Stimulated activated CD4-positive, alpha-beta T cell treated with anti-CD3 and anti-CD28 coated beads, TNF-alpha, amount 100 ng/mL, for 24 hours (primary cell): ENCODE measurements at regions not wholly inside any gene's neighbourhood (a gene's known extent, or its start where the extent isn't known, plus 50 kb on each side); places are given as distances from the start of the nearest gene placed in this dataset.
"Not testable (repeated sequence)": the region's sequence is repeated elsewhere in the genome, so short reads cannot be mapped to it uniquely, and the experiment has no call there.

Experiments
- DNase-seq, 3 experiments: peaks; one replicate each; pipeline ENCODE4 v3.0.0-alpha.2; 2020; ENCODE audit warnings: low read depth in 3 of 3

DNA sequence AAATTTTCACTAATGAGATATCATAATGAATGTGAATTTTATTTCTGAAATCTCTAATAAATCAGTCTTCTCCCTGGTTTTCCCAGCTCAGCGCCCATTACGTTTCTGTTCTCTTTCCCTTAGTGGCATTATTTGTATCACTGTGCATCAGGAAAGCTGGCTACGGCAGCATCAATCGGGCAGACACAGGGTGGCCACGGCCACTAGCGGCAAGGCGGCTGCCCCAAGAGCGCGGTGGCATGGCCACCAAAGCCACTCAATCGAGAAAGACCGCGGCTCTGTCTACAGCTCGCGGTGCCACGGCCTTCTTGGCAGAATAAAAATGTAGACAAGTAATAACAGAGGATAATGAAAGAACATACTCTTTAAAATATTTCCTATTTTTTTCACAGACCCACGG is 168.0 kb downstream of the RPIA start:
- no peak for DNase-seq

DNA sequence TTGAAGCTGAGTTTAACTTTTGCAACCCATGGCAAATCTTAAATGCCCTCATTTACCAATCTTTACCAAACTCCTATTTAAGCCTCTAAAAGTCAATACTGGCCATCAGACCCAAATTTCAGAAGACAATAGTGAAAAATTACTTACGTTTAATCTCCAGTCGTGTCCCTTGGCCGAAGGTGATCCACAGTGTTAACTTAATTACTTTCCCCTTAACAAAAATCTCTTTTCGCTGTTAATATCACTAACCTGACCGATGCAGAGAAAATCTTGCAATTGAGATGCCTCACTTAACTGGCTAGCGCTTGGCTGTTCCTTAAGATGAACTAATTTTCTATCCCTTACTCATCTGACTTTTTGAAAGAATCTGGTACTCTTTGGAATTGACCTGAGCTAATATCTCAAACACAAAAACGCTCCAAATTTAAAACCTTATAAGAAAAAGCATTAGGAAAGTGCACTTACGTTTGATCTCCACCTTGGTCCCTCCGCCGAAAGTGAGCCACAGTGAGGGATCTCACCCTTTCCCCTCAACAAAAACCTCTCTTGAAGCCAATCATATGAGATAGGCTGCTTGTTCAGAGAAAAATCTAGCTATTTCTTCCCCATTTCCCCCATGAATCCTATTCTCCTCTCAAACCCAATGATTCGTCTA is 169.1 kb downstream of the RPIA start:
- DNase-seq, result no peak

- DNase-seq, result no peak
These were observed 174.4 kb downstream of the RPIA start for GRCh38 chr2:88865801-88866371.

DNA sequence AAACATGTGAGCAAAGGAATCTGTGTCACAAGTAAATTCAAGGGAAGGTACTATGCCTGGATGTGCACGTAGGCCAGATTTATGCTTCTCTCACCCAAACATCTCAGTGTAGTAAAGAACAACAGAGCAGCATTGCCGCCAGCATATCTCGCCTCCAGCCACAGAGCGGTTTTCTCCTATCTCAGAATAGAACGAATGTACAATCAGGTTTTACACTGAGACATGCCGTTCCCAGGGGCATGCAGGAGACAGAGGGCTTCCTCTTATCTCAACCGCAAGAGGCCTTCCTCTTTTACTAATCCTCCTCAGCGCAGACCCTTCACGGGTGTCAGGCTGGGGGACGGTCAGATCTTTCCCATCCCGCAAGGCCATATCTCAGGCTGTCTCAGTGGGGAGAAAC is 175.3 kb downstream of the RPIA start:
- DNase-seq, result no peak

DNA sequence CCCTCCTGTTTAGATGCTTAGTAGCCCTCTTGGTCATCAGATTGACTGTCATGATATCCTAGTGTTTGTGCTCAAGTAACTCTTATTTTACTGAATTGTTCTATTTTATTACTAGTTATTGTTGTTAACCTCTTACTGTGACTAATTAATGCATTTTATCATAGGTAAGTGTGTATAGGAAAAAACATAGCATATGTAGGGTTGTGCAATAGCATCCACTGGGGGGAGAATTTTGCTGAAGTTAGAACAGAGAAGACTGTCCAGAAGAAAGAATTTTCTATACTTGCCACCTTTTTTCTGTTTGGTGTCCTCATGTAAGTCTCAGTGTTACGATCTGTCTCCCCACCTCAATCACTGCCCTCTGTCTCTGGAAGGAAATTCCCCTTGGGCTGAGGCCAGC is 177.4 kb downstream of the RPIA start:
- DNase-seq, result no peak

DNA sequence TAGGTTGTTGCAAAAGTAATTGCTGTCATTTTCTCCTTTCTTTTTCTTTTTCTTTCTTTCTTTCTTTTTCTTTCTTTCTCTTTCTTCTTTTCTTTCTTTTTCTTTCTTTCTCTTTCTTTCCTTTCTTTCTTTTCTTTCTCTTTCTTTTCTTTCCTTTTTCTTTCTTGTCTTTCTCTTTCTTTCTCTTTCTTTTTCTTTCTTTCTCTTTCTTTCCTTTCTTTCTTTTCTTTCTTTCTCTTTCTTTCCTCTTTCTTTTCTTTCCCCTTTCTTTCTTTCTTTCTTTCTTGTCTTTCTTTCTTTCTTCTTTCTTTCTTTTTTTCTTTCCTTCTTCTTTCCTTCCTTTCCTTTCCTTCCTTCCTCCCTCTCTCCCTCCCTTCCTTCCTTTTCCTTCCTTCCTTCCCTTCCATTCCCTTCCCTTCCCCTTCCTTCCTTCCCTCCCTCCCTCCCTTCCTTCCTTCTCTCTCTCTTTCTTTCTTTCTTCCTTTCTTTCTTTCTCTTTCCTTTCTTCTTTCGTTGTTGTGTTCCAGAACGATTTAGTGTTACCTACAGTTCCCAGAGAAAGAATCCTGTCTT is 178.9 kb downstream of the RPIA start:
- no peak for DNase-seq

- DNase-seq, result no peak
These were observed 179.9 kb downstream of the RPIA start for GRCh38 chr2:88871336-88871735.

DNA sequence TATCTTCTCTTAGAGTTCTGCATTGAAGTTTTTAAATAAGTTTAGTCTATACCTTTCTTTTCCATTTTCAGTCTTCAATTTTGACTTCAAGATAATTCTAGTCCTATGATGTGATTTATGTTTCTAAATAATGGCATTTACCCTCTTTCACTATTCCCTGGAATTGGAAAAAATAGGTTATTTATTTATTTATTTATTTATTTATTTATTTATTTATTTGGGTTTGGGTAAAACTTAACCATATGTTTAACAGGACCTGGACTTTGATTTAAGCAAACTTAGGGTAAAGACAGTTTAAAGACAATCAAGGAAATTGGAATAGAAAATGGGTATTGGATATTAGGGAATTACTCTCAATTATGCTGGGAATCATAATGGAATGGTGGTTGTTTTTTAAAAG is 182.1 kb downstream of the RPIA start:
- no peak for DNase-seq

DNA sequence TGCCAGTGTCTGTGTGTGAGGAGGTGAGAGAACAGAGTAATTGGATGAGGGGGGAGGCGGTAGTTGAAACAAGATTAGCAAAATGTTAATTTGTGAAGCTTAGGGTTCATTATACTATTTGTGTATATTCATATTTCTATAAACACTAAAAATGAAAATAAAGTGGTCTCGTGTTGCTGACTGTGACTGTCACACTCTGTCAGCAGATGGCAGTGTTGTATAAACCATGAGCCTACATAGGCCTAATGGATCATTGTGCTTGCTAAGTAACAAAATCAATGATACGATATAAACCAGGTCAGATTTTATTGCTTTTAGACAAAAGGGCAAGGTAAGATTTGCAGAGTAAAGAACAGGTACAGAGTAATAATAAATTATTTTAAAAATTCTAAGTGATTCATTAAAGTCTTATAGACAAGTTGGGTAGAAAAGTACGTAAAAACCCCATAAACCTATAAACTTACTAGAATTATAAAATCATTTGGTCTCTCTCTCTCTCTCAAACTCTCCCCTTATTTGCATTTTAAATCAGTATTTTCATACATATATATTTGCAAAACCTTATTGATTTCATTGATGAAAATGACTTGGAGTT is 182.7 kb downstream of the RPIA start:
- DNase-seq, result peak in 2 of 3 experiments; percentile 8 to 27

DNA sequence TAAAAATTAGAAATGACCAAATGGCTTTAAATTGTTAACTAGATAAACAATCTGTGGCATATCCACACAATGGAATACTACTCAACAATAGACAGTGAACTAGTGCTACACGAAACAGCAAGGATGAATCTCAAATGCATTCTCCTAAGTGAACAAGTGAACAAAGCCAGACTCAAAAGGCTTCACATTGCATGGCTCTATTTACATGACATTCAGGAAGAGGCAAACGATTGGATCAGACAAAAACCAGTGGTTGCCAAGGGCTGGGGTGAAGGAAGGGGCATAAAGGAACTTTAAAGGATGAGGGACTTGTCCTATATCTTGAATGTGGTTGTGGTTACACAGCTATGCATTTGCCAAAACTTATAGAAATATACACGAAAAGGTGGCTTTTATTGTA is 184.3 kb downstream of the RPIA start:
- no peak for DNase-seq

GRCh38 chr2:88880441-88880953 is 189.0 kb downstream of the RPIA start:
- no peak for DNase-seq

DNA sequence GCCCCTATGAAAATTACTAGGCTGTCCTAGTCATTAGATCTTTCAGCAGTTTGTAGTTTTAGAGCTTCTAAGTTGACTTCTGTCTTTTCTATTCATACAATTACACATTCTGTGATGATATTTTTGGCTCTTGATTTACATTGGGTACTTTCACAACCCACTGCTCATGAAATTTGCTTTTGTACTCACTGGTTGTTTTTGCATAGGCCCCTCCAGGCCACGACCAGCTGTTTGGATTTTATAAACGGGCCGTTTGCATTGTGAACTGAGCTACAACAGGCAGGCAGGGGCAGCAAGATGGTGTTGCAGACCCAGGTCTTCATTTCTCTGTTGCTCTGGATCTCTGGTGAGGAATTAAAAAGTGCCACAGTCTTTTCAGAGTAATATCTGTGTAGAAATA is 193.8 kb downstream of the RPIA start:
- no peak for DNase-seq

- DNase-seq, result no peak
These were observed 194.4 kb downstream of the RPIA start for GRCh38 chr2:88885679-88886416.

GRCh38 chr2:88887466-88887865 is 196.0 kb downstream of the RPIA start:
- DNase-seq, result not testable (repeated sequence)

- DNase-seq, result no peak
These were observed 200.7 kb downstream of the RPIA start for GRCh38 chr2:88892207-88892606.

GRCh38 chr2:88892788-88893187 is 201.3 kb downstream of the RPIA start:
- DNase-seq, result no peak

GRCh38 chr2:88896971-88897370 is 205.5 kb downstream of the RPIA start:
- no peak for DNase-seq

GRCh38 chr2:88897715-88898114 is 206.2 kb downstream of the RPIA start:
- no peak for DNase-seq

DNA sequence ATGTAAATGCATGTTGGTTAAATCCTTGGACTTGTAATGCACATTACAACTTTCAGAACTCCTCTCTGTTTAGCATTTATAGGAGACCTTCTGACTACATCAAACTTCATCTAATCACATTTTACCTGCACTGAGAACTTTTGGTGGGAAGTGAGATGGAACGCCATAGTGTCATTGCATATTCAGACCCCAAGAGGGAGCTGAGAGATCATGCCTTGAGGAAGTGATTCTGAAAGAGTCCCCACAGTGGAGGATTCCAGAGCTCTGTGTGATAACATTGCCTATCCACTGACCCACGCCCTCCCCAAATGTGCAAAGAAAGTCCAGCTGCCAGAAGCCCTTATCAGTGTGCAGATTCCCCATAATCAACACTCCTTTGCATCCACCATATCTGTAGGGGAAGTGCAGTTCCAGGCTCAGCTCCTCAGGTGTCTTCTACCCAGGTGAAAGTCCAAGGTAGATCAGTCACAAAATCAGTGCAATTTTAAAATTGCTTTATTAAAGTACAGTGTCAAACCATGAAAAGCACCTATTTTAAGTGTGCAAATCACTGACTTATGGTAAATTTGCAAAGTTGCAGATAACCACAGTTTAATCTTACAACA is 212.4 kb downstream of the RPIA start:
- no peak for DNase-seq

- DNase-seq, result no peak
These were observed 221.8 kb downstream of the RPIA start for GRCh38 chr2:88913280-88913679.

DNA sequence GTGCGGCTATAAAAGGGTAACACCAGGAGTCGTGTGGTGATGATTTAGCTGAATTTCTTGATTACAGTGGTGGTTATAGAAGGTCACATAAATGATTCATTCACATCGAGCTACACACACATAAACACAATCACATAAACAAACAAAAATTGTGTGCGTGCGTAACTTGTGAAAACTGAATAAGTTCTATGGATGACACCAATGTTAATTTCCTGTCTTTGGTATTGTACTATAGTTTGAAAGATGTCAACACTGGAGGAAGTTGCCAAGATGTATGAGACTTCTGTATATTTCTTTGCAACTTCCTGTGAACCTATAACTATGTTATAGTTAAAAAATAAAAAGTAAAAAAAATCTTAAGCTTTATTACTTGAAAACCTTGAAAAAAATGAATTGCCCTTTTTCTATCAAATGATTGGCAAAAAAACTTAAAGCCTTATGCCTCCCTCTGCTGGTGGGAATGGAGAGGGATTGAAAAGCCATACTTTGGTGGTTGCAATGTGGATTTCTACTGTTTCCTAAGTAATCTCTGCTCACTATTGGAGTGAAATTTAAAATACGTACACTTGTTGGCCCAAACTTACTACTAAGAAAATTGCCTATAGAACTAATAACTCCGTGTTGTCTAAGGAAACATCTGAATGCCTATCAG is 227.7 kb downstream of the RPIA start:
- no peak for DNase-seq
